Upper lobe of left lung (tissue), 6 donors: ENCODE measurements at regions not wholly inside any gene's neighbourhood (a gene's known extent, or its start where the extent isn't known, plus 50 kb on each side); places are given as distances from the start of the nearest gene placed in this dataset.

Source experiments
- ATAC-seq, 2 donors: fragments of 200-7000 bp; cut with Tn5 transposase; one replicate each; pipeline ENCODE4 v1.9.1; 2022; ENCODE audit warnings: mild to moderate bottlenecking in 2 of 2, moderate library complexity in 2 of 2; ENCODE audit not compliant: low FRiP score in 2 of 2
- DNase-seq, 2 donors: peaks; one replicate each; pipeline ENCODE4 v3.0.0-alpha.2; 2019 to 2020
- H3K27ac ChIP-seq, 4 donors: fragments of 200-600 bp; sonication (generic); one replicate each; pipeline ENCODE4 v1.5.1; 2016 to 2019
- H3K27me3 ChIP-seq, 4 donors: fragments of 200-600 bp; sonication (generic); one replicate each; pipeline ENCODE4 v1.5.1; 2017 to 2019
- H3K36me3 ChIP-seq, 4 donors: fragments of 200-600 bp; sonication (generic); one replicate each; pipeline ENCODE4 v1.5.1; 2016 to 2019
- H3K4me1 ChIP-seq, 4 donors: fragments of 200-600 bp; sonication (generic); one replicate each; pipeline ENCODE4 v1.5.1; 2018 to 2019
- H3K4me3 ChIP-seq, 4 donors: fragments of 200-600 bp; sonication (generic); one replicate each; pipeline ENCODE4 v1.5.1; 2017 to 2019; ENCODE audit warnings: mild to moderate bottlenecking in 2 of 4, moderate library complexity in 1 of 4
- H3K9me3 ChIP-seq, 4 donors: fragments of 200-600 bp; sonication (generic); one replicate each; pipeline ENCODE4 v1.5.1; 2018 to 2019
- EP300 ChIP-seq, 4 donors: sonication (generic); formaldehyde crosslinking; IDR thresholded peaks; one replicate each; pipeline ENCODE4 v1.5.1; 2017; ENCODE audit warnings: antibody characterized with exemption in 4 of 4, control low read depth in 2 of 4
- POLR2A ChIP-seq, 4 donors: fragments of 450-650 bp; IDR thresholded peaks; one replicate each; pipeline ENCODE4 v1.5.1; 2016 to 2017; ENCODE audit warnings: antibody characterized with exemption in 4 of 4, mild to moderate bottlenecking in 2 of 4
- POLR2AphosphoS5 ChIP-seq, 2 donors: sonication (generic); formaldehyde crosslinking; IDR thresholded peaks; one replicate each; pipeline ENCODE4 v1.5.1; 2017; ENCODE audit warnings: antibody characterized with exemption in 2 of 2
- WGBS, 2 donors: methylation state at CpG; one replicate each; pipeline ENCODE4 v1.1.5; 2017 to 2018; 5-methylcytosine and 5-hydroxymethylcytosine counted together
- TF ChIP-seq, protein P1 (sequence below), 6 experiments: fragments of 450-650 bp in 4 of 6; fragments of 200-600 bp in 2 of 6; sonication (generic) in 2 of 6; IDR thresholded peaks; one replicate each; pipeline ENCODE4 v1.5.1; 2016 to 2019; ENCODE audit warnings: antibody characterized with exemption in 6 of 6
- donor health status: DM: no; HTN: no; CAD: no; lungs with moderate emphysema.
- donor health status: DM: no; HTN: yes; CAD: no; lungs with severe emphysema.

DNA sequence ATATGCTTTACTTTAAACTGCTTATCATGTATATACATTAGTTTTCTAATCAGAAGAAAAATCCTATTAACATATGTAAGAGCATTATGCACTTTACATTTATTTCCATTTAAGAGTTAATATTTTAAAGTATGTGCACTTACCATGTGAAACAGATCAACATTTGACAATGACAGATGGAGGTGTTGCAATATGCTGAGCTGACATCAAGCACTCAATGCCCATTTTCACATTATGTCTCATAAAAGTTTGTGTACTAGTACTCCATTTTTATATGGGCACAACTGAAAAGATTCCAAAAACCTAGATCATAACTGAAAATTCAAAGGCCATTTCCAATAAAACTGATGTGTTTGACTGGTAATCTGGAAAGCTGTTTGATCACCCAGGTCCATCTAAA lies 420.9 kb upstream of the SOX9 start:
- ATAC-seq (no peak), DNase-seq (no peak)
- no peaks in the 10 kb centered on the region for H3K27me3 ChIP-seq
- TF ChIP-seq EP300 (IDR thresholded peaks at IDR 0.05), result no peak
- TF ChIP-seq, protein P1, sequence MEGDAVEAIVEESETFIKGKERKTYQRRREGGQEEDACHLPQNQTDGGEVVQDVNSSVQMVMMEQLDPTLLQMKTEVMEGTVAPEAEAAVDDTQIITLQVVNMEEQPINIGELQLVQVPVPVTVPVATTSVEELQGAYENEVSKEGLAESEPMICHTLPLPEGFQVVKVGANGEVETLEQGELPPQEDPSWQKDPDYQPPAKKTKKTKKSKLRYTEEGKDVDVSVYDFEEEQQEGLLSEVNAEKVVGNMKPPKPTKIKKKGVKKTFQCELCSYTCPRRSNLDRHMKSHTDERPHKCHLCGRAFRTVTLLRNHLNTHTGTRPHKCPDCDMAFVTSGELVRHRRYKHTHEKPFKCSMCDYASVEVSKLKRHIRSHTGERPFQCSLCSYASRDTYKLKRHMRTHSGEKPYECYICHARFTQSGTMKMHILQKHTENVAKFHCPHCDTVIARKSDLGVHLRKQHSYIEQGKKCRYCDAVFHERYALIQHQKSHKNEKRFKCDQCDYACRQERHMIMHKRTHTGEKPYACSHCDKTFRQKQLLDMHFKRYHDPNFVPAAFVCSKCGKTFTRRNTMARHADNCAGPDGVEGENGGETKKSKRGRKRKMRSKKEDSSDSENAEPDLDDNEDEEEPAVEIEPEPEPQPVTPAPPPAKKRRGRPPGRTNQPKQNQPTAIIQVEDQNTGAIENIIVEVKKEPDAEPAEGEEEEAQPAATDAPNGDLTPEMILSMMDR (IDR thresholded peaks at IDR 0.05), result no peak
- no peak for TF ChIP-seq POLR2AphosphoS5 (IDR thresholded peaks at IDR 0.05)
- TF ChIP-seq POLR2A (IDR thresholded peaks at IDR 0.05), result no peak
- no peaks in the 10 kb centered on the region for H3K36me3 ChIP-seq
- no peaks in the 10 kb centered on the region for H3K9me3 ChIP-seq
- H3K4me3 ChIP-seq, result no peak overlapping the region
- no peaks in the 10 kb centered on the region for H3K4me1 ChIP-seq
- no peak overlapping the region for H3K27ac ChIP-seq

DNA sequence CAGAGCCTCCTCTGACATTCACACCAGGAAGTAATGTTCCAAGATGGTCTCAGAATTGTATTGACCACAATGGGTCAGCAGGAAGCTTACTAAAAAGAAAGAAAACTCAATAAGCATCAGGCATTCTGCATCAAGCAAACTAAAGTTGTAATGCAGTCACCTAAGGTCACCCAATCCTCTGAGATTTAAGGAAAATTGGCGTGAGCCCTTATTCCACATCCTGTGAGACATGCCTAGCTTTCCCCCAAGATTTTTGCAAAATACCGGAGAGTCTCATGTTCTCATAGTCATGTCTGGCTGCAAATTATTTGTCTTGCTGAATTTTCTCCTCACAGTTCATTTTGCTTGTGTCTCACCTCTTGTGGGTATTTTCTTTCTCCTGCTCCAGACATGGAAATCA lies 417.1 kb upstream of the SOX9 start:
- 84 to 93% methylated on average over 2 of the region's 2 CpGs for WGBS, 2 donors
- ATAC-seq (no peak), DNase-seq (no peak)
- H3K36me3 ChIP-seq, result no peaks in the 10 kb centered on the region
- H3K4me1 ChIP-seq, result no peaks in the 10 kb centered on the region
- H3K27ac ChIP-seq, result no peak overlapping the region
- no peak for TF ChIP-seq POLR2AphosphoS5 (IDR thresholded peaks at IDR 0.05)
- no peak for TF ChIP-seq EP300 (IDR thresholded peaks at IDR 0.05)
- TF ChIP-seq, protein P1 (IDR thresholded peaks at IDR 0.05), result no peak
- TF ChIP-seq POLR2A (IDR thresholded peaks at IDR 0.05), result no peak
- no peak overlapping the region for H3K4me3 ChIP-seq
- no peaks in the 10 kb centered on the region for H3K9me3 ChIP-seq
- H3K27me3 ChIP-seq, result no peaks in the 10 kb centered on the region

DNA sequence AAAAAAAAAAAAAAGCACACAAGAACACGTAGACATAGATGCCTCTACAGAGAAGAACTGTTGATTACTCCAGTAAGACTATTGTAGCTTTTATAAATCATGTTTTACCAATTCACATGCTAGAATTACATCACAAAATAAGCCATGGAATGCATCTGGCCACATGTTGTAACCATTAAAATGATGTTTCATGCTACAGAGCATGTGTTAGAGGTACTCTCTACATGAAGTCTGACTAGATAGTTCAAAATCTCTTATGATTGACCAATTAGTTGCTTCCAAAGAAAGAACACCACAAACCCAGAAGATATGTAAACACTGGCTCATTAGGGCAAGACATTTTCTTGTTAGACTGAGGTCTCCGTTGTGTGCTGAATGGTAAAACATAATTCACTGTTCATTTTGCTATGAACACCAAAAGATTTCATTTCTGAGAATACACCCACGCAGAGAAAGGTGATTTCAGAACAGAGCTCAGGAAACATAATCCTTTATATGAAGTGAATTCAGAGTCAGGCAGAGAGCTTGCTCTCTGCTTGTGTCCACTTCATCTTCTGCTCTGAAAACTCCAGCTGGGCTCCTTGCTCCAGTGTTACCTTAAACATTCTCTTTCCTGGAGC lies 411.4 kb upstream of the SOX9 start:
- no peak overlapping the region for H3K4me3 ChIP-seq
- H3K36me3 ChIP-seq, result no peaks in the 10 kb centered on the region
- DNase-seq (no peak), ATAC-seq (no peak)
- H3K27me3 ChIP-seq, result no peaks in the 10 kb centered on the region
- H3K9me3 ChIP-seq, result no peaks in the 10 kb centered on the region
- TF ChIP-seq EP300 (IDR thresholded peaks at IDR 0.05) (no peak), POLR2AphosphoS5 (IDR thresholded peaks at IDR 0.05) (no peak), POLR2A (IDR thresholded peaks at IDR 0.05) (no peak)
- TF ChIP-seq, protein P1 (IDR thresholded peaks at IDR 0.05), result no peak
- H3K4me1 ChIP-seq, result no peaks in the 10 kb centered on the region
- H3K27ac ChIP-seq, result no peak overlapping the region
- 77 to 84% methylated on average over 3 of the region's 3 CpGs for WGBS, 2 donors

DNA sequence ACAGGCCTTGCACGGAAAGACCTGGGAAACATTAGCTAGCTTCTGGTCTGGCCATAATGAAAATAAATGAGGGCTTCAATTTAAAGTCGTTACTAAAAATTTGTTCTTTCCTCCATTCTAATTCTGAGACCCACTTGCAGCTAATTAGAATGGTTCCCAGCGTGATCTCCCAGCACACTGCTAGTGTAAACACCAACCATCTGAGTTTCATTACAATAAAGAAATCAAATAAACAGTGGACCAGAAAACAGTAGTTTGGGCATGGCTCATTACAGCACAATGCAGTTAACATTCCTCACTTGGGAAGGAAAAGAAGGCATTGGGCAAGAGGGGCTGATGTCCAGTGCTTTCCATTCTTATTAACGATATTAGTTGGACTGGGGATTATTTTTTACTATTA lies 410.9 kb upstream of the SOX9 start:
- Histone ChIP-seq H3K36me3 (no peaks in the 10 kb centered on the region), H3K27me3 (no peaks in the 10 kb centered on the region), H3K9me3 (no peaks in the 10 kb centered on the region), H3K4me3 (no peak overlapping the region), H3K27ac (no peak overlapping the region), H3K4me1 (no peaks in the 10 kb centered on the region)
- ATAC-seq (no peak), DNase-seq (no peak)
- WGBS, 2 donors, result 69 to 76% methylated on average over 4 of the region's 4 CpGs
- TF ChIP-seq POLR2A (IDR thresholded peaks at IDR 0.05) (no peak), EP300 (IDR thresholded peaks at IDR 0.05) (no peak), POLR2AphosphoS5 (IDR thresholded peaks at IDR 0.05) (no peak)
- TF ChIP-seq, protein P1 (IDR thresholded peaks at IDR 0.05), result no peak

DNA sequence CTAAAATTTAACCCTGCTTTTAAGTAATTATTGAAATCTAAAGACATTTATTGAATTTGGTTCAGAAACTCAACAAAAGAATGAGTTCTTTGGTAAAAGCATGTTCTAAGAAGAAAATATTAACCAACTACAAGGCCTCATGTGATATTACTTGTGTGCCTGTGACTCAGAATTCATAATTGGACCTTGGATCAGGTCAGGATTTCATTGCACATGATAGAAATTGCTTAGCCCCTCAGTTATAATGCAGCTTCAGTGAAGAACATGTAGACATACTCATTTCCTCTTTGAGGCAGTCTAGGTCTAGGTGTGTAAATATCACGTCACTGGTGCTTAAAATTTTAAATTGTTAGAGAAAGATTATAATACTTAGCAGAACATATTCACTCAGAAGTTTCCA lies 410.0 kb upstream of the SOX9 start:
- Histone ChIP-seq H3K4me3 (no peak overlapping the region), H3K36me3 (no peaks in the 10 kb centered on the region), H3K27me3 (no peaks in the 10 kb centered on the region), H3K4me1 (no peaks in the 10 kb centered on the region), H3K9me3 (no peaks in the 10 kb centered on the region), H3K27ac (no peak overlapping the region)
- TF ChIP-seq EP300 (IDR thresholded peaks at IDR 0.05), result no peak
- WGBS, 2 donors, result 69 to 74% methylated on average over 1 of the region's 1 CpG
- no peak for ATAC-seq
- no peak for DNase-seq
